ENCODE measurements at regions not wholly inside any gene's neighbourhood (a gene's known extent, or its start where the extent isn't known, plus 50 kb on each side); places are given as distances from the start of the nearest gene placed in this dataset.
A peak's percentile ranks its signal among the peaks of the same experiment; 100 is the strongest.
"Not testable (repeated sequence)": the region's sequence is repeated elsewhere in the genome, so short reads cannot be mapped to it uniquely, and the experiment has no call there.

DNA sequence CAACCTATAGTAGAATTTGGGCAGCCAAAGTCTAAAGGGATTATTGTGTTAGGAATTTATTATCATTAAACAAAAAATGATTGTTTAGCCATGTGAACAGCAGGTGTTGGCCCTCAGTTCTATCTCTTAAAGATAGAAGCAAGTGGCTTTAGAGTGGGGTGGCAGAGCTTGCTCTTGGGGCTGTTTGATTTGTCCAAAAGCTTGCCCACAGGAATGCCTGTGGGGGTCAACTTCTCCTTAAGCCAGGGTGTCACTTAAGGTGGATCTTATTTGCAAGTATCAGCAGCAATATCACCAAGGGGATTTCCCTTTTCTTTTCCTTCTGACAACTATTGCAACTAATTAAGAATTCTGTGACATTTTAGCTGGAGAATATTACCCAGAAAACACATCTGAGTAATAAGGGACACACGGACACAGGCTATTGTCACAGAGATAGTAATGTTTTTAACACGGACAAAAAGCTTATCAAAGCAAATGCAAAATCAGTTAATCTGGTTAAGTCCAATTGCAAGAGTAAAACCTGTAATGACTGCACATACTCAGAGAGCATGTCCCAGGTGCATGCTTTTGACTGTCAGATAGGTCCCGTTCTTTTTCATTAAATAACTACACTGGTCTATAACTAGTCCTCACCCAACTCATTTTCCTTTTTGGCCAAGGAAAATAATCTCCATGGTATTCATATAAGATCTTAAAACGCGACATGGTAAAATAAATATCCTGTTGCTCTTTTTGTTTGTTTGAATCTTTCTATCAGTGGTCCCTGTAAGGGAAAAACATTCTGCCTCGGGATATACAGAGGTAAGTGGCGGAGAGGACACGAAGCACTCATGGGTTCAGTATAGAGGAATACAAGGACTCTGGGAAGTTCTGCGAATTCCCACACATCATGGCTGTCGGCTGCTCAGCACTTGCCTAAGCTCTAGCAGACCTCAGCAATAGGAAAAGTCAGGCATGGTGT, 172.1 kb upstream of the RFC3 start:
- Histone ChIP-seq H3K36me3 (ENCODE audit: insufficient read depth, low read length) (no peaks in the 10 kb centered on the region), H2AFZ (ENCODE audit: low read depth, low read length) (no peak overlapping the region), H3K4me1 (ENCODE audit: insufficient read depth, low read length) (peaks cover 5% of the 10 kb centered on the region), H3K27me3 (ENCODE audit: insufficient read depth, low read length) (no peaks in the 10 kb centered on the region), H3K9me3 (ENCODE audit: low read length) (no peaks in the 10 kb centered on the region), H3K4me3 (ENCODE audit: low read length) (no peak overlapping the region)

DNA sequence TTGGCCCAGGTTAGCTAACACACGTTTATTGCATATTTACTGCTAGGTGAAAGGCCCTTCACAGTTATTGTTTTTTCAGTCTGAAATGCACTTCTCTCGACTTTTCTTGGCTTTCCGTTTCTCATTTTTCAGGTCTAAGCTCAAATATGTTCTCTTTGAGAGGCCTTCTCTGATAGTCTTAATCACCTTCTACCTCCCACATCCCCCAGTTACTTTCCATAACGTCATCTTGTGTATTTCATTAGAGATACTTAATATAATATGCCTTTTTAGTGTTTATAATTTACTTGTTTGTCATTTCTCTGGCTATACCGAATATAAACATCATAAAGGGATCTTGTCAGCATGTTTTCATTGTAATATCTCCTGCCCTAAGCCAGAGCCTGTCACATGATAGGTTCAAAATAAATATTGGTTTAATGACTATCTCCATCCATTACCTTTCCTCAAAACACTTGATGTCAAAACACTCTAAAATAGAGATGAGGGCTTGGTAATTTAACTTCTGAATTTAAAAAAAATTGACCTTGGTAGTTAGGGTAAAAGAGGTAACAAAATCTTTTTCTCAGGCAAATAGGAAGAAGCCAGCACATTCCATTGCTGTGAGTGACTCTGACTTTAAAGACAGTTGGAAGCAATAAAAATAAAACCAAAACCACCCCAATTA, 168.6 kb upstream of the RFC3 start:
- H3K9me3 ChIP-seq (ENCODE audit: low read length): no peaks in the 10 kb centered on the region
- H3K4me3 ChIP-seq (ENCODE audit: low read length): no peak overlapping the region
- H2AFZ ChIP-seq (ENCODE audit: low read depth, low read length): no peak overlapping the region
- H3K36me3 ChIP-seq (ENCODE audit: insufficient read depth, low read length): no peaks in the 10 kb centered on the region
- peaks cover 3% of the 10 kb centered on the region for H3K4me1 ChIP-seq (ENCODE audit: insufficient read depth, low read length)
- no peaks in the 10 kb centered on the region for H3K27me3 ChIP-seq (ENCODE audit: insufficient read depth, low read length)

DNA sequence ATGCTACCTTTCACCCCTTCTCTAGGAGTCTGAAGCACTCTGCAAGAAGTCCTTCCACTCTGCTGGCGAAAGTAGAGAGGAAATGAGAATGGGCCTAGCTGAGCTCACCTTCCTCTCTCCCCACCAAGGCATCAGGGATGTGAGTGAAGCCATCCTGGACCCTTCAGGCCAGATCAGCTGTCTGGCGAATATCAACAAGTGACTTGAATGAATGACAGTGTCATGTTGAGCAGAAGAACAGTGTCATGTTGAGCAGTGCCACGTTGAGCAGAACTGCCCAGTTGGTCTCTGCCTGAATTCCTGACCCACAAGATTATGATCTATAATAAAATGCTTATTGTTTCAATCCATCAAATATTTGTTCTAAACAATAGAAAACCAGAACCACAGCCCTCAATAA, 166.2 kb upstream of the RFC3 start:
- Histone ChIP-seq H2AFZ (ENCODE audit: low read depth, low read length) (no peak overlapping the region), H3K9me3 (ENCODE audit: low read length) (no peaks in the 10 kb centered on the region), H3K36me3 (ENCODE audit: insufficient read depth, low read length) (no peaks in the 10 kb centered on the region), H3K27me3 (ENCODE audit: insufficient read depth, low read length) (no peaks in the 10 kb centered on the region), H3K4me1 (ENCODE audit: insufficient read depth, low read length) (no peaks in the 10 kb centered on the region), H3K4me3 (ENCODE audit: low read length) (no peak overlapping the region)

DNA sequence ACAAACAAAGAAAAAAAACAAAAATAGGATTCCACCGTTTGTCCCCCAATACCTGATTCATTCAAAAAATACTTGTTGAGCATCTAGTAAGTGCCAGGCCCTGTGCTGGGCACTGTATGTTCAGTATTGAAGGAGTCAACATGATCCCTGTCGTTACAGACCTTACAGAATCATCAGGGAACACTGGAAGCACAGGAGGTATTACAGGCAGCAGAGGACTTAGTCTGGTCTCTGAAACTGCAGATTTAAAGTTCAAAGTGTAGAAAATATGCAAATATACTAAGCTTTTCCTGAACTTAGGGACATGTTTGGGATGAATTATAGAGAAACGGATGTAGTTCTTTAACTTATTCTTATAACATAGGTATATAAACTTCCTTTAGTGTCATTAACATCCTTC, 160.7 kb upstream of the RFC3 start:
- Histone ChIP-seq H3K36me3 (ENCODE audit: insufficient read depth, low read length) (no peaks in the 10 kb centered on the region), H3K4me3 (ENCODE audit: low read length) (no peak overlapping the region), H2AFZ (ENCODE audit: low read depth, low read length) (no peak overlapping the region), H3K27me3 (ENCODE audit: insufficient read depth, low read length) (no peaks in the 10 kb centered on the region), H3K9me3 (ENCODE audit: low read length) (peaks cover 4% of the 10 kb centered on the region), H3K4me1 (ENCODE audit: insufficient read depth, low read length) (no peaks in the 10 kb centered on the region)

DNA sequence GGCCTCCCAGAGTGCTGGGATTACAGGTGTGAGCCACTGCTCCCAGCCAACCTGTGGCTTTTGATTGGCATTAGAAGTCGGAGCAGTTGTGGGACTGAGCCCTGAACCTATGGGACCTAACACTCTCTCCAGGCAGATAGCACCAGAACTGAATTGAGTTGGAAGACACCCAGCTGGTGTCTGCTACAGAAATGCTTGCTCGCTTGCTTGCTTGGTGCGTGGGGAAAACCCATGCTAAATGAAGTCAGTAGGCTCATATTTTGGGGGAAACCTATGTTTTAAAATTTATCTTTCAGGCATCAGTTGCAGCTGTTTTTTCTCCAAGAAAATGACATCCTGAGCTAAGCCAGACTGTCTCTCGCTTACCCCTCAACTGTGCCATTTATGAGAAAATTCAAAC, 158.5 kb upstream of the RFC3 start:
- H3K4me1 ChIP-seq (ENCODE audit: insufficient read depth, low read length): no peaks in the 10 kb centered on the region
- no peaks in the 10 kb centered on the region for H3K27me3 ChIP-seq (ENCODE audit: insufficient read depth, low read length)
- no peaks in the 10 kb centered on the region for H3K36me3 ChIP-seq (ENCODE audit: insufficient read depth, low read length)
- peaks cover 4% of the 10 kb centered on the region for H3K9me3 ChIP-seq (ENCODE audit: low read length)
- no peak overlapping the region for H2AFZ ChIP-seq (ENCODE audit: low read depth, low read length)
- no peak overlapping the region for H3K4me3 ChIP-seq (ENCODE audit: low read length)

DNA sequence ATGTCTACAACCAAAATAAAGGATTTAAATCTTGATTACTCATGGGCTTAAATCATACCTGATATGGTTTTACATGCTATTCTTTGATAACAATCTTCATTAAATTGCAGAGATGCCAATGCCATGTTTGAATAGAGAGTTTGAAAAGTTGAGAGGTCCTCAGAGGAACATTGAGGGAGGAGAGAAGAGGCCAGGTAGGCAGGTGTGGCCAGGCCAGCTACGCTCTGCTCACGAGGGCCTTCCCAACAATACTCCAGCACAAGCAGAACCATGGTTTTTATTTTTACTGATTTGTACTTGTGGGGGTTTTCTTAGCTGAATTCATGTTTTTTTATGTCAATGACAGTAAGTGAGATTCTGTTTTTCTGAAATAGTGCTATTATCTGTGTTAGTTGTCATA, 158.1 kb upstream of the RFC3 start:
- H3K4me3 ChIP-seq (ENCODE audit: low read length): no peak overlapping the region
- H3K36me3 ChIP-seq (ENCODE audit: insufficient read depth, low read length): no peaks in the 10 kb centered on the region
- peaks cover 4% of the 10 kb centered on the region for H3K9me3 ChIP-seq (ENCODE audit: low read length)
- no peak overlapping the region for H2AFZ ChIP-seq (ENCODE audit: low read depth, low read length)
- H3K4me1 ChIP-seq (ENCODE audit: insufficient read depth, low read length): no peaks in the 10 kb centered on the region
- H3K27me3 ChIP-seq (ENCODE audit: insufficient read depth, low read length): no peaks in the 10 kb centered on the region

DNA sequence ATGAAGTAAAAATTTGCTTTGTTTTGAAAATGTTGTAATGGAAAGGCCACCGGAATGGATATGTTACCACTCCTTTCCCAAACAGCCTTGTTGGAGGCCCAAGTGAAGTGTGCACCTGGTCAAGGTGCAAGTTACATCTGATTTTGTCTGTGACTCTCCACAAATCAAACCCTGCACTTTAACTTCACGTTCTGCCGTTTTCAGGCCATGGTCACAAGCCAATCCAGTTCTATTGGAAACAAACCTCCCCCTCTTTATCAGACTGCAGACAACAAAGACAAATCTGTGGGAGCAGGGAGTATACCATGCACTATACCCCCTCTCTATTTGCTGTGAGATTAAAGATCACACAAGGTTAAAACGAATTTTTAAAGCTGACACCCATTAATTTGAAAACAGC, 155.6 kb upstream of the RFC3 start:
- Histone ChIP-seq H2AFZ (ENCODE audit: low read depth, low read length) (no peak overlapping the region), H3K36me3 (ENCODE audit: insufficient read depth, low read length) (no peaks in the 10 kb centered on the region), H3K4me3 (ENCODE audit: low read length) (no peak overlapping the region), H3K27me3 (ENCODE audit: insufficient read depth, low read length) (no peaks in the 10 kb centered on the region), H3K4me1 (ENCODE audit: insufficient read depth, low read length) (no peaks in the 10 kb centered on the region), H3K9me3 (ENCODE audit: low read length) (peaks cover 4% of the 10 kb centered on the region)

DNA sequence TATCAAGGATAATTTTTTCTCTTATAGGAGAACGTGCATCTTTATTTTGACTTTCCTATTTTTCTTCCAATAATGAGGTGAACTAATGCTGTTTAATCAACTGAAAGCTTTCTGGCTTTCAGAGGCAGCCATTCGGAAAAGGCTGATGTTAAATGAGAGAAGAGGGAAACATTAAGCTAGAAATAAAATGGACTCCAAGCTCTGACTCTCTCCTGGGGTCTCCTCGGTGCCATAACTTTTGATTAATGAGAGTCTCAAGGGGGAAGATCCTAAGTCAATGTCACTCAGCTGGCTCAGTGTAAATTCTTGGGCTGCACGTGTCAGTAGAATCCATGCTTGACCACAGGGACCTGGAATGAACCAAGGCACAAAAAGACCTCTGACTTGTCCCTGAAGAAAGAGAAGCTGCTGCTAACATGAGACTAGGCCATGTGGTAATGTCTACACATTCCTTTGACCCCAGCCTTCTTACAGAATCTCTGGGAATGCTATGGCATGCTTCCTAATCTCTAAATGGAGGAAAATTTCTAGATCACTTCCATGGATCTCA, 152.2 kb upstream of the RFC3 start:
- Histone ChIP-seq H3K9me3 (ENCODE audit: low read length) (peaks cover 2% of the 10 kb centered on the region), H3K36me3 (ENCODE audit: insufficient read depth, low read length) (no peaks in the 10 kb centered on the region), H3K4me1 (ENCODE audit: insufficient read depth, low read length) (no peaks in the 10 kb centered on the region), H3K4me3 (ENCODE audit: low read length) (no peak overlapping the region), H3K27me3 (ENCODE audit: insufficient read depth, low read length) (peaks cover 2% of the 10 kb centered on the region), H2AFZ (ENCODE audit: low read depth, low read length) (no peak overlapping the region)

DNA sequence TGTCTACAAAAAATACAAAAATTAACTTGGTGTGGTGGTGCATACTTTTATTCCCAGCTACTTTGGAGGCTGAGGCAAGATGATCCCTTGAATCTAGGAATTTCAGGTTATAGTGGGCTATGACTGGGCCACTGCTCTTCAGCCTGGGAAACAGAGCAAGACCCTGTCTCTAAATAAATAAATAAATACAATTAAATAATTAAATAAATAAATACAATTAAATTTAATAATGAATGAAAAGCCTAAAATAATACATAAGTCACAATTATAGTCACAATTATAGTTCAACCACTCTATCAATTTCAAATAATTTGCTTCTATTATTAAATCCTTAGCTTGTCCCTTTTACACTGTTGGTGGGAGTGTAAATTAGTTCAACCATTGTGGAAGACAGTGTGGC, 146.4 kb upstream of the RFC3 start:
- Histone ChIP-seq H3K4me3 (ENCODE audit: low read length) (no peak overlapping the region), H3K27me3 (ENCODE audit: insufficient read depth, low read length) (peaks cover 2% of the 10 kb centered on the region), H3K4me1 (ENCODE audit: insufficient read depth, low read length) (peaks cover 3% of the 10 kb centered on the region), H2AFZ (ENCODE audit: low read depth, low read length) (no peak overlapping the region), H3K9me3 (ENCODE audit: low read length) (no peaks in the 10 kb centered on the region), H3K36me3 (ENCODE audit: insufficient read depth, low read length) (no peaks in the 10 kb centered on the region)

DNA sequence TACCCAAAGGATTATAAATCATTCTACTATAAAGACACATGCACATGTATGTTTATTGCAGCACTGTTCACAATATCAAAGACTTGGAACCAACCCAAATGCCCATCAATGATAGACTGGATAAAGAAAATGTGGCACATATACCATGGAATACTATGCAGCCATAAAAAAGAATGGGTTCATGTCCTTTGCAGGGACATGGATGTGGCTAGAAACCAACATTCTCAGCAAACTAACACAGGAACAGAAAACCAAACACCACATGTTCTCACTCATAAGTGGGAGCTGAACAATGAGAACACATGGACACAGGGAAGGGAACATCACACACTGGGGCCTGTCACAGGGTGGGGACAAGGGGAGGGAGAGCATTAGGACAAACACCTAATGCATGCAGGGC, 145.9 kb upstream of the RFC3 start:
- H3K27me3 ChIP-seq (ENCODE audit: insufficient read depth, low read length); H2AFZ ChIP-seq (ENCODE audit: low read depth, low read length); H3K9me3 ChIP-seq (ENCODE audit: low read length); H3K4me3 ChIP-seq (ENCODE audit: low read length); H3K4me1 ChIP-seq (ENCODE audit: insufficient read depth, low read length); H3K36me3 ChIP-seq (ENCODE audit: insufficient read depth, low read length): not testable (repeated sequence)

DNA sequence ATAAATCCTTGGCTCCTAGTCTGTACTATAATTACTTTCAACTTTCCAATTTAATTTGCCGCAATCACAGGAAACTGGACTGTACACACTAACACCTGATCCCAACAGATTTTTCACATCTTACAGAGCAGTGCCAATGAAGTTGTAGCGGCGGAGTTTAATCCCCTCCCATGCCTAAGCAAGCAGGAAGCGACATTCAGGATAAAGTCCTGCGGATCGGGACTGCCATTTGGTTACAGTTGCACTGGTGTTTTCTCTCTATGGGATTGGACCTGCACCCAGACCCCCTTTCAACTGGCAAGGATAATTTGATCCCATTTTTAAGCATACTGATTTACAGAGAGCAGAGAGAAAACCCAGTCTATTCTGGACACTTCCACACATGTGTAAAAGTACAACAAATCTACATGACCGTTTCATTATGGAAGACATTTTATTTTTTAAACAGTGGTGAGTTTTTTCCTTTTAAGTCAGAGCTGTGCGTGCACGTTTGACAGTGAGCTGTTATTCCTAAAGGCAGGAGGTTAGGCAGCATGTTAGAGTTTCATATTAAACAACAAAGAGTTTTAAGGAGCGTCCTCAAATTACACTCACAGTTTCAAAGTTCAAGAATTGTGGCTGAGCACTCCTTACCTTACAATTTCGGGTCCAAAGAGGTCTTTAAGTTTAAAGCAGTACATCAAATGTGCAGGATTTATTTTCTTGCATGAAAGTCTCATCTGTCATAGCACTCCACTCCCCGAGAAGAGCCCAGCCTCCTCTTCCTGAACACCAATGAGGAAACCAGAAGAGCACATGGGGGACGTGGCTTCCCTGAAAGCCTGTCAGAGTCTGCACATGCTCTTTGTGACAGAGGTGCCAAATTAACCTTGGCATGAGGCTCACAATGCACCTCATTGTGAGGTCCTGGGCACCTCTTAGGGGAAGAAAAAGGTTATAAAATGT, 141.6 kb upstream of the RFC3 start:
- Histone ChIP-seq H3K27me3 (ENCODE audit: insufficient read depth, low read length) (no peaks in the 10 kb centered on the region), H3K36me3 (ENCODE audit: insufficient read depth, low read length) (no peaks in the 10 kb centered on the region), H3K4me3 (ENCODE audit: low read length) (no peak overlapping the region), H2AFZ (ENCODE audit: low read depth, low read length) (peak overlapping the region; percentile 34), H3K4me1 (ENCODE audit: insufficient read depth, low read length) (peaks cover 12% of the 10 kb centered on the region), H3K9me3 (ENCODE audit: low read length) (no peaks in the 10 kb centered on the region)

DNA sequence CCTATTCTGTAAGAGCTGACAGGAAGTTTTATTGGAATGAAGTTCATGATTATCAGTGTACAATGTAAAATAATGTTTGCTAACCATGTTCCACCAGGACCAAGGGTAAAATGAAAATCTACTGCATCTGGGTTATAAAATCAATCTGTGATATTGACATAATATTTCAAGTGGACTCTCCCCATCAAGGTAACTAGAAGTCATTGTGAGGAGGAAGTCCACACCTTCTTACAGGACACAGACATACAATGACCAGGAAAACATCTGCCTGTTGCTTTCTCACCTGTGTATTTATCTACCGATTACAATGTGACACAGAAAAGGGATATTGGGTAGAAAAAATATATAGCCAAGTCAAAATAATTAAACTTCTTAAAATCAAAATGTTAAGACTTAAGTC, 140.7 kb upstream of the RFC3 start:
- H3K4me3 ChIP-seq (ENCODE audit: low read length): no peak overlapping the region
- H3K36me3 ChIP-seq (ENCODE audit: insufficient read depth, low read length): no peaks in the 10 kb centered on the region
- no peaks in the 10 kb centered on the region for H3K9me3 ChIP-seq (ENCODE audit: low read length)
- peaks cover 12% of the 10 kb centered on the region for H3K4me1 ChIP-seq (ENCODE audit: insufficient read depth, low read length)
- H3K27me3 ChIP-seq (ENCODE audit: insufficient read depth, low read length): no peaks in the 10 kb centered on the region
- H2AFZ ChIP-seq (ENCODE audit: low read depth, low read length): no peak overlapping the region

Data from neuron (in vitro differentiated cells).